ENCODE measurements at regions not wholly inside any gene's neighbourhood (a gene's known extent, or its start where the extent isn't known, plus 50 kb on each side); places are given as distances from the start of the nearest gene placed in this dataset.

- Mint-ChIP-seq H3K4me1 (peaks cover 6% of the 10 kb centered on the region; the same call in 1 of the 2 replicates), H3K27me3 (ENCODE audit: low read depth) (no peaks in the 10 kb centered on the region), H3K27ac (no peak overlapping the region), H3K4me3 (no peak overlapping the region), H3K36me3 (no peaks in the 10 kb centered on the region), H3K9me3 (no peaks in the 10 kb centered on the region)
- POLR2A ChIA-PET: no interaction called here
- TF ChIP-seq CTCF (IDR thresholded peaks at IDR 0.05) (no peak), ZNF512 (CRISPR knock-in tag; IDR thresholded peaks at IDR 0.05; ENCODE audit: borderline replicate concordance) (no peak), FOXP4 (CRISPR knock-in tag; IDR thresholded peaks at IDR 0.05) (no peak), ZNF396 (CRISPR knock-in tag; IDR thresholded peaks at IDR 0.05; ENCODE audit: borderline replicate concordance) (no peak), OVOL2 (CRISPR knock-in tag; IDR thresholded peaks at IDR 0.05; ENCODE audit: borderline replicate concordance) (no peak), TCF7 (CRISPR knock-in tag; IDR thresholded peaks at IDR 0.05; ENCODE audit: low read depth) (no peak), EMX1 (CRISPR knock-in tag; IDR thresholded peaks at IDR 0.05) (no peak), ATF3 (CRISPR knock-in tag; conservative IDR thresholded peaks at IDR 0.05) (no peak), MYBL2 (CRISPR knock-in tag; IDR thresholded peaks at IDR 0.05) (no peak)
- DNase-seq (ENCODE audit: low spot score): no peak
- CTCF ChIA-PET: interaction anchor here (1.1 kb wide), 1 partner anchor 9 kb away, joined by 3 read pairs; no protein-coding TSS in a partner anchor
- ATAC-seq: no peak
Measured at GRCh38 chr20:8943631-8944030, 125.3 kb upstream of the PLCB4 start.

GRCh38 chr20:8946036-8946940, 122.6 kb upstream of the PLCB4 start:
- H3K4me3 Mint-ChIP-seq: no peak overlapping the region
- H3K27ac Mint-ChIP-seq: no peak overlapping the region
- ATAC-seq (no peak), DNase-seq (ENCODE audit: low spot score) (no peak)
- ChIA-PET CTCF (no interaction called here), POLR2A (no interaction called here)
- H3K27me3 Mint-ChIP-seq (ENCODE audit: low read depth): no peaks in the 10 kb centered on the region
- peaks cover 6% of the 10 kb centered on the region; the same call in 1 of the 2 replicates for H3K4me1 Mint-ChIP-seq
- no peaks in the 10 kb centered on the region for H3K36me3 Mint-ChIP-seq
- no peaks in the 10 kb centered on the region for H3K9me3 Mint-ChIP-seq
- TF ChIP-seq NR3C1 (CRISPR knock-in tag; conservative IDR thresholded peaks at IDR 0.05; ENCODE audit: low read depth) (no peak), GABPB1 (CRISPR knock-in tag; IDR thresholded peaks at IDR 0.05) (no peak), ESRRA (CRISPR knock-in tag; IDR thresholded peaks at IDR 0.05; ENCODE audit: borderline replicate concordance) (no peak), ZSCAN18 (CRISPR knock-in tag; IDR thresholded peaks at IDR 0.05) (no peak), E2F1 (CRISPR knock-in tag; IDR thresholded peaks at IDR 0.05) (no peak), FOXJ3 (CRISPR knock-in tag; IDR thresholded peaks at IDR 0.05; ENCODE audit: borderline replicate concordance) (no peak), TEAD1 (CRISPR knock-in tag; IDR thresholded peaks at IDR 0.05) (no peak), ZBTB21 (CRISPR knock-in tag; IDR thresholded peaks at IDR 0.05; ENCODE audit: borderline replicate concordance) (no peak), HMGXB4 (CRISPR knock-in tag; IDR thresholded peaks at IDR 0.05) (no peak), AR (CRISPR knock-in tag; IDR thresholded peaks at IDR 0.05) (no peak), ATF3 (CRISPR knock-in tag; conservative IDR thresholded peaks at IDR 0.05) (no peak)

All from WTC11 (cell line).